Psoas muscle (tissue), 7 donors: ENCODE measurements at regions not wholly inside any gene's neighbourhood (a gene's known extent, or its start where the extent isn't known, plus 50 kb on each side); places are given as distances from the start of the nearest gene placed in this dataset.
"Not testable (repeated sequence)": the region's sequence is repeated elsewhere in the genome, so short reads cannot be mapped to it uniquely, and the experiment has no call there.

ENCODE experiments used
- ATAC-seq, 4 donors: fragments of 200-7000 bp; cut with Tn5 transposase; one replicate each; pipeline ENCODE4 v1.9.1; 2020; ENCODE audit warnings: moderate library complexity in 3 of 4, mild to moderate bottlenecking in 2 of 4
- DNase-seq, 2 donors: peaks; one replicate each; pipeline ENCODE4 v3.0.0-alpha.2; 2020
- H3K27ac ChIP-seq: fragments of 200-600 bp; one replicate; pipeline ENCODE4 v1.8.0; 2022
- H3K27me3 ChIP-seq, 3 donors: fragments of 200-600 bp in 1 of 3; one replicate each; pipeline versions ENCODE4 v1.6.1 to v1.8.0; 2013 to 2022; ENCODE audit warnings: low read length in 2 of 3, mild to moderate bottlenecking in 2 of 3, moderate library complexity in 1 of 3; ENCODE audit not compliant: insufficient read depth in 3 of 3
- H3K36me3 ChIP-seq, 2 donors: fragments of 200-600 bp in 1 of 2; one replicate each; pipeline versions ENCODE4 v1.6.1 to v1.8.0; 2013 to 2022; ENCODE audit warnings: low read depth in 1 of 2, mild to moderate bottlenecking in 1 of 2, moderate library complexity in 1 of 2; ENCODE audit not compliant: insufficient read depth in 1 of 2
- H3K4me1 ChIP-seq: fragments of 200-600 bp; one replicate; pipeline ENCODE4 v1.8.0; 2022
- H3K4me3 ChIP-seq: fragments of 200-600 bp; one replicate; pipeline ENCODE4 v1.8.0; 2022; ENCODE audit warnings: mild to moderate bottlenecking
- H3K9me3 ChIP-seq: fragments of 200-600 bp; one replicate; pipeline ENCODE4 v1.8.0; 2022
- WGBS, 3 donors: extraction: QIAGEN DNeasy Blood & Tissue Kit; methylation state at CpG; one replicate each; pipeline versions ENCODE4 v1.1.6 to v1.1.7; 2013; 5-methylcytosine and 5-hydroxymethylcytosine counted together
- intact Hi-C, 2 donors: fragments of 100-400 bp; cut with DNase I; formaldehyde crosslinking; loops; one replicate each; pipeline versions ENCODE4 v1.11.0 to v1.14.2; 2022
- TF ChIP-seq, protein P1 (sequence below): fragments of 200-600 bp; IDR thresholded peaks from one replicate; pipeline ENCODE4 v1.8.0; 2022; ENCODE audit warnings: antibody characterized with exemption
- donor health status: healthy with polysubstance abuse.
- donor health status: DM: no; HTN: no; CAD: no; lungs with moderate emphysema.
- donor health status: Bipolar disorder and iron deficiency.
- donor health status: healthy.
- donor health status: DM: yes; HTN: yes; CAD: no.
- donor health status: DM: no; HTN: no; CAD: no.
- donor health status: DM: yes; HTN: yes; CAD: no.

GRCh38 chr3:20240154-20240883, 54.3 kb upstream of the SGO1 start:
- TF ChIP-seq, protein P1, sequence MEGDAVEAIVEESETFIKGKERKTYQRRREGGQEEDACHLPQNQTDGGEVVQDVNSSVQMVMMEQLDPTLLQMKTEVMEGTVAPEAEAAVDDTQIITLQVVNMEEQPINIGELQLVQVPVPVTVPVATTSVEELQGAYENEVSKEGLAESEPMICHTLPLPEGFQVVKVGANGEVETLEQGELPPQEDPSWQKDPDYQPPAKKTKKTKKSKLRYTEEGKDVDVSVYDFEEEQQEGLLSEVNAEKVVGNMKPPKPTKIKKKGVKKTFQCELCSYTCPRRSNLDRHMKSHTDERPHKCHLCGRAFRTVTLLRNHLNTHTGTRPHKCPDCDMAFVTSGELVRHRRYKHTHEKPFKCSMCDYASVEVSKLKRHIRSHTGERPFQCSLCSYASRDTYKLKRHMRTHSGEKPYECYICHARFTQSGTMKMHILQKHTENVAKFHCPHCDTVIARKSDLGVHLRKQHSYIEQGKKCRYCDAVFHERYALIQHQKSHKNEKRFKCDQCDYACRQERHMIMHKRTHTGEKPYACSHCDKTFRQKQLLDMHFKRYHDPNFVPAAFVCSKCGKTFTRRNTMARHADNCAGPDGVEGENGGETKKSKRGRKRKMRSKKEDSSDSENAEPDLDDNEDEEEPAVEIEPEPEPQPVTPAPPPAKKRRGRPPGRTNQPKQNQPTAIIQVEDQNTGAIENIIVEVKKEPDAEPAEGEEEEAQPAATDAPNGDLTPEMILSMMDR = no peak
- ATAC-seq (no peak), DNase-seq (no peak)
- no peaks in the 10 kb centered on the region for H3K27me3 ChIP-seq
- H3K27ac ChIP-seq = no peak overlapping the region
- peaks cover 4% of the 10 kb centered on the region for H3K9me3 ChIP-seq
- intact Hi-C loops = no loop called here
- no peaks in the 10 kb centered on the region for H3K4me1 ChIP-seq
- WGBS, 3 donors = 90 to 100% (median 95%) methylated on average over 2 of the region's 2 CpGs
- no peaks in the 10 kb centered on the region for H3K36me3 ChIP-seq
- H3K4me3 ChIP-seq = no peak overlapping the region

- H3K9me3 ChIP-seq, DNase-seq, H3K4me3 ChIP-seq, ATAC-seq, H3K4me1 ChIP-seq, H3K36me3 ChIP-seq, intact Hi-C loops, H3K27ac ChIP-seq, H3K27me3 ChIP-seq: not testable (repeated sequence)
- WGBS, 3 donors = 92 to 98% (median 92%) methylated on average over 3 of the region's 3 CpGs
These were observed 52.2 kb upstream of the SGO1 start for GRCh38 chr3:20238199-20238598.

DNA sequence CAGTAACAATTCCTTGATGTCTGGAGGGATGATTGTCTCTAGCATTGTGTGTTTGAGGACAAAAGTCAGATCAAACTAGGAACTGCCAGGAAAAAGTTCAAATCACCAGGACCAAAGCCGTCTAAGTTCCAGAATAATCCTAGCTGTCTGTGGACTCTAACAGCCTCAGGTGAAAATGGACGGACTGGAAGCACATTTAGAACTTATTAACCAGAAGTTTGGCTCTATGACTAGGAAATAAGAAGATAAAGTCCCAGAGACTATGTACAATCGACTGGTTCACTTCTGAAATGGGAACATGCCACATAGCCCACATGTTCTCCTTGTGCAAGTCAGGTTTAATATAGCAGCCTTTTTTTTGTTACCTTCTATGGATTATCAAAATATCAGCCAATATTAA, 50.6 kb upstream of the SGO1 start:
- Histone ChIP-seq H3K36me3 (no peaks in the 10 kb centered on the region), H3K27ac (no peak overlapping the region), H3K27me3 (no peaks in the 10 kb centered on the region), H3K9me3 (no peaks in the 10 kb centered on the region), H3K4me1 (no peaks in the 10 kb centered on the region), H3K4me3 (no peak overlapping the region)
- intact Hi-C loops = no loop called here
- ATAC-seq (no peak), DNase-seq (no peak)
- 84 to 85% (median 84%) methylated on average over 3 of the region's 3 CpGs for WGBS, 3 donors
- TF ChIP-seq, protein P1 = no peak
